ENCODE measurements at regions not wholly inside any gene's neighbourhood (a gene's known extent, or its start where the extent isn't known, plus 50 kb on each side); places are given as distances from the start of the nearest gene placed in this dataset.
"Not testable (repeated sequence)": the region's sequence is repeated elsewhere in the genome, so short reads cannot be mapped to it uniquely, and the experiment has no call there.

DNA sequence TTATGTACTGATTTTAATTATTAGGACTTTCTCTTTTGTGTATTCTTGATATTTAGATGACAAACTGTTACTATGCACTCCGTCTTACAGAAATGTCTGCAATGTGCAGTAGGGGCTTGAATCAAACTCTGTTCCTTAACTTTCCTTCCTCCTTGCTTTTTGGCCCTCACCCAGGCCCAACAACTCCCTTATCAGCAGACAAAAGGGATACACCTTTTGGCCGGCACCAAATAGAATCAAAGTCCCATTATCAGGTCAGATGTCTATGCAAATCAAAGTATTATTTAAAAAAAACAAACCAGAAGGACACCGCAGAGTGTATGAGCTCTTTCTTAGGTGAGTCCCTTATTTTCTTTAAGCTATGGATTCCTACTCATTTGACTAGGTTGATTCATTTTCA lies 116.3 kb upstream of the SERPINE2 start:
- TF ChIP-seq, protein P1, sequence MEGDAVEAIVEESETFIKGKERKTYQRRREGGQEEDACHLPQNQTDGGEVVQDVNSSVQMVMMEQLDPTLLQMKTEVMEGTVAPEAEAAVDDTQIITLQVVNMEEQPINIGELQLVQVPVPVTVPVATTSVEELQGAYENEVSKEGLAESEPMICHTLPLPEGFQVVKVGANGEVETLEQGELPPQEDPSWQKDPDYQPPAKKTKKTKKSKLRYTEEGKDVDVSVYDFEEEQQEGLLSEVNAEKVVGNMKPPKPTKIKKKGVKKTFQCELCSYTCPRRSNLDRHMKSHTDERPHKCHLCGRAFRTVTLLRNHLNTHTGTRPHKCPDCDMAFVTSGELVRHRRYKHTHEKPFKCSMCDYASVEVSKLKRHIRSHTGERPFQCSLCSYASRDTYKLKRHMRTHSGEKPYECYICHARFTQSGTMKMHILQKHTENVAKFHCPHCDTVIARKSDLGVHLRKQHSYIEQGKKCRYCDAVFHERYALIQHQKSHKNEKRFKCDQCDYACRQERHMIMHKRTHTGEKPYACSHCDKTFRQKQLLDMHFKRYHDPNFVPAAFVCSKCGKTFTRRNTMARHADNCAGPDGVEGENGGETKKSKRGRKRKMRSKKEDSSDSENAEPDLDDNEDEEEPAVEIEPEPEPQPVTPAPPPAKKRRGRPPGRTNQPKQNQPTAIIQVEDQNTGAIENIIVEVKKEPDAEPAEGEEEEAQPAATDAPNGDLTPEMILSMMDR (IDR thresholded peaks at IDR 0.05; ENCODE audit: partially characterized antibody, unreplicated experiment), result no peak
- H3K4me3 Mint-ChIP-seq (ENCODE audit: unreplicated experiment), result no peak overlapping the region
- H3K36me3 Mint-ChIP-seq (ENCODE audit: unreplicated experiment), result no peaks in the 10 kb centered on the region
- DNase-seq, result no peak
- no peak overlapping the region for H3K27ac Mint-ChIP-seq (ENCODE audit: unreplicated experiment)
- H3K4me1 Mint-ChIP-seq (ENCODE audit: low read depth, unreplicated experiment), result no peaks in the 10 kb centered on the region
- peaks cover 2% of the 10 kb centered on the region for H3K9me3 Mint-ChIP-seq (ENCODE audit: unreplicated experiment)
- no peaks in the 10 kb centered on the region for H3K27me3 Mint-ChIP-seq (ENCODE audit: unreplicated experiment)

DNA sequence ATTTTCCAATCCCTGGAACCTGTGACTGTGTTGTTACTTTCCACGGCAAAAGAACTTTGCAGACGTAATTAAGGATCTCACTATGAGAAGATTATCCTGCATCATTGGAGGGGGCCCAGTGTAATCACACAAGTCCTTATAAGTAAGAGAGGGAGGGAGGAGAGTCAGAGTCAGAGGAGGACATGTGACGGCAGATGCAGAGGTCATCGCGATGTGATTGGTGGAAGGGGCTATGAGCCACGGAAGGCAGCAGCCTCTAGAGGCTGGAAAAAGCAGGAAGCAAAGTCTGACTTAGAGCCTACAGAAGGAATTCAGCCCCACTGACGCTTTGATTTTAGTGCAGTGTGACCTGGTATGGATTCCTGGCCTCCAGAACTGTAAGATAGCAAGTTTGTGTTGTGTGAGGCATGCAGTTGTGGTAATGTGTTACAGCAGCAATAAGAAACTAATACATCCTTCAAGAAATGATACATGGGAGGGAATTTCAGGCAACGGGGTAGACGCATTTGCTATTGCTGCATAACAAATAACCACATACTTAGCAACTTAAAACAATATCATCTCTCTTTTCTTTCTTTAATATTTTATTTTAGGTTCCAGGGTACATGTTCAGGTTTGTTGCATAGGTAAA lies 112.7 kb upstream of the SERPINE2 start:
- Mint-ChIP-seq H3K36me3 (ENCODE audit: unreplicated experiment) (no peaks in the 10 kb centered on the region), H3K27me3 (ENCODE audit: unreplicated experiment) (no peaks in the 10 kb centered on the region), H3K4me1 (ENCODE audit: low read depth, unreplicated experiment) (no peaks in the 10 kb centered on the region), H3K9me3 (ENCODE audit: unreplicated experiment) (peaks cover 2% of the 10 kb centered on the region), H3K27ac (ENCODE audit: unreplicated experiment) (no peak overlapping the region), H3K4me3 (ENCODE audit: unreplicated experiment) (no peak overlapping the region)
- no peak for DNase-seq
- TF ChIP-seq, protein P1 (IDR thresholded peaks at IDR 0.05; ENCODE audit: partially characterized antibody, unreplicated experiment), result no peak

DNA sequence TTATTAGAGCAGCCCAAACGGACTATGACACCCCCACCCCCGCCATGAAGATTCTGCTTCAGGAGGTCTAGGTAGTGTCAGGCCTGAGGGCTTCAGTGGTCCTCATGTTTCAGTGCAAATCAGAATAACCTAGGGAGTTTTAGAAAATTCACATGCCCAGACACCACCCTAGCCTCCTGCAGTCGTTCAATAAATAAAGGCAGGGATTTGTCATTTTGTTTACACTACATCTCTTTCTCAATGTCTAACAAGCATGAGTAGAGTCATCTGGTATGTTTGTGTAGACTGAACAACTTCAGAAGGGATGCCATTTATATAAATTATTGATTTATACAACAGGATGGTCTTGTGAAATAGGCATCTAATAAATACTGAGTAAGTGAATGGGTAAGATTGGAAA lies 112.1 kb upstream of the SERPINE2 start:
- peaks cover 2% of the 10 kb centered on the region for H3K9me3 Mint-ChIP-seq (ENCODE audit: unreplicated experiment)
- H3K27me3 Mint-ChIP-seq (ENCODE audit: unreplicated experiment), result no peaks in the 10 kb centered on the region
- H3K27ac Mint-ChIP-seq (ENCODE audit: unreplicated experiment), result no peak overlapping the region
- no peaks in the 10 kb centered on the region for H3K36me3 Mint-ChIP-seq (ENCODE audit: unreplicated experiment)
- H3K4me3 Mint-ChIP-seq (ENCODE audit: unreplicated experiment), result no peak overlapping the region
- TF ChIP-seq, protein P1 (IDR thresholded peaks at IDR 0.05; ENCODE audit: partially characterized antibody, unreplicated experiment), result no peak
- H3K4me1 Mint-ChIP-seq (ENCODE audit: low read depth, unreplicated experiment), result no peaks in the 10 kb centered on the region
- no peak for DNase-seq

DNA sequence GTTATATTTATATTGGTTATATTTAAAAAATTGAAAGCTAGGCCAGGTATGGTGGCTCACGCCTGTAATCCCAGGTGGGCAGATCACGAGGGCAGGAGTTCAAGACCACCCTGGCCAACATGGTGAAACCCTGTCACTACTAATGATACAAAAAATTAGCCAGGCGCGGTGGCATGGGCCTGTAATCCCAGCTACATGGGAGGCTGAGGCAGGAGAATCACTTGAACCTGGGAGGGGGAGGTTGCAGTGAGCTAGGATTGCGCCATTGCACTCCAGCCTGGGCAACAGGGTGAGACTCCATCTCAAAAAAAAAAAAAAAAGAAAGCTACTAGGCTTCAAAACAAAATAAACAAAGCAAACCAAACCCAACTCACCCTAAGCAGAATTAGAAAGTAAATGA lies 109.0 kb upstream of the SERPINE2 start:
- not testable (repeated sequence) for H3K27me3 Mint-ChIP-seq (ENCODE audit: unreplicated experiment); H3K27ac Mint-ChIP-seq (ENCODE audit: unreplicated experiment); DNase-seq; H3K4me1 Mint-ChIP-seq (ENCODE audit: low read depth, unreplicated experiment); H3K4me3 Mint-ChIP-seq (ENCODE audit: unreplicated experiment); H3K36me3 Mint-ChIP-seq (ENCODE audit: unreplicated experiment); H3K9me3 Mint-ChIP-seq (ENCODE audit: unreplicated experiment)

DNA sequence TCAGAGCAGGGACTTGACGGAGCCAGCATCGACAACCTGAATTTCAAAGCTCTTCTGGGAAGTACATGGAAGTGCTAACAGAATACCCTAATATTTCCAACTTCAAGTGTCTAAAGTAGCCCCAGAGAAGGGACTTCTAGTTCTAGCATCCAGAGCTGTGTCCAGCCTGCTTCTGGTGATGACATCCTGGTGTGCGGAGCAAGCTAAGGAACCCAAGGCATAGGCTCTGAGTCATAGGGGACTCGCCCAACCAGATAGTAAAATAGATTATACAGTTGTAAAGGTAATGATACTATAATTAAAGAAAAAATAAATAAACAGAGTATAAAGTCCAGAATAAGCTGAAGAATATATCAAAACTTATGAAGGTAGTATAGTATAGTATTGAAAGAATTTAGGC lies 108.1 kb upstream of the SERPINE2 start:
- Mint-ChIP-seq H3K4me1 (ENCODE audit: low read depth, unreplicated experiment) (no peaks in the 10 kb centered on the region), H3K36me3 (ENCODE audit: unreplicated experiment) (no peaks in the 10 kb centered on the region), H3K4me3 (ENCODE audit: unreplicated experiment) (no peak overlapping the region), H3K27me3 (ENCODE audit: unreplicated experiment) (no peaks in the 10 kb centered on the region), H3K27ac (ENCODE audit: unreplicated experiment) (no peak overlapping the region), H3K9me3 (ENCODE audit: unreplicated experiment) (peaks cover 2% of the 10 kb centered on the region)
- TF ChIP-seq, protein P1 (IDR thresholded peaks at IDR 0.05; ENCODE audit: partially characterized antibody, unreplicated experiment), result no peak
- no peak for DNase-seq

Data from glutamatergic neuron (in vitro differentiated cells).